Thyroid gland (tissue), 4 donors: ENCODE measurements at regions not wholly inside any gene's neighbourhood (a gene's known extent, or its start where the extent isn't known, plus 50 kb on each side); places are given as distances from the start of the nearest gene placed in this dataset.

Experiments
- DNase-seq, 2 donors: peaks; one replicate each; pipeline ENCODE4 v3.0.0-alpha.2; 2019
- H3K27ac ChIP-seq, 3 donors: fragments of 200-600 bp; sonication (generic); 1 replicate in 2 of 3; 2 replicates in 1 of 3; pipeline ENCODE4 v1.5.1; 2016 to 2019; ENCODE audit warnings: mild to moderate bottlenecking in 1 of 3, moderate library complexity in 1 of 3
- H3K27me3 ChIP-seq: fragments of 200-600 bp; sonication (generic); one replicate; pipeline ENCODE4 v1.5.1; 2019
- H3K36me3 ChIP-seq, 2 donors: fragments of 200-600 bp; sonication (generic); one replicate each; pipeline ENCODE4 v1.5.1; 2016 to 2019
- H3K4me1 ChIP-seq, 2 donors: fragments of 200-600 bp; sonication (generic); one replicate each; pipeline ENCODE4 v1.5.1; 2017 to 2019
- H3K4me3 ChIP-seq, 3 donors: fragments of 200-600 bp; sonication (generic); replicated peaks in 1 of 3; 1 replicate in 2 of 3; 2 replicates in 1 of 3; pipeline ENCODE4 v1.5.1; 2016; ENCODE audit warnings: mild to moderate bottlenecking in 1 of 3
- H3K9me3 ChIP-seq: fragments of 200-600 bp; sonication (generic); one replicate; pipeline ENCODE4 v1.5.1; 2017
- CTCF ChIP-seq, 6 experiments: fragments of 200-600 bp in 3 of 6; fragments of 450-650 bp in 3 of 6; sonication (generic) in 3 of 6; IDR thresholded peaks; one replicate each; pipeline ENCODE4 v1.5.1; 2016 to 2019; ENCODE audit warnings: antibody characterized with exemption in 6 of 6, mild to moderate bottlenecking in 2 of 6, inconsistent platforms in 1 of 6, moderate library complexity in 1 of 6
- POLR2A ChIP-seq, 2 donors: fragments of 450-650 bp; IDR thresholded peaks; one replicate each; pipeline ENCODE4 v1.6.1; 2017; ENCODE audit warnings: antibody characterized with exemption in 2 of 2, mild to moderate bottlenecking in 2 of 2, moderate library complexity in 1 of 2
- WGBS, 2 donors: methylation state at CpG; one replicate each; pipeline ENCODE4 v1.1.5; 2017; 5-methylcytosine and 5-hydroxymethylcytosine counted together
- intact Hi-C: fragments of 100-400 bp; cut with DNase I; formaldehyde crosslinking; loops from one replicate; pipeline ENCODE4 v1.15.1; 2023

- Histone ChIP-seq H3K4me1 (no peaks in the 10 kb centered on the region), H3K9me3 (no peaks in the 10 kb centered on the region), H3K27me3 (no peaks in the 10 kb centered on the region), H3K4me3 (no peak overlapping the region), H3K36me3 (no peaks in the 10 kb centered on the region), H3K27ac (no peak overlapping the region)
- 68 to 73% methylated on average over 5 of the region's 5 CpGs for WGBS, 2 donors
- intact Hi-C loops = no loop called here
- DNase-seq = no peak
- TF ChIP-seq POLR2A (IDR thresholded peaks at IDR 0.05) (no peak), CTCF (IDR thresholded peaks at IDR 0.05) (no peak)
Measured at GRCh38 chr5:175305251-175305650, 138.7 kb downstream of the DRD1 start.

- no peak for DNase-seq
- Histone ChIP-seq H3K27ac (no peak overlapping the region), H3K9me3 (no peaks in the 10 kb centered on the region), H3K4me1 (no peaks in the 10 kb centered on the region), H3K4me3 (no peak overlapping the region), H3K27me3 (no peaks in the 10 kb centered on the region), H3K36me3 (no peaks in the 10 kb centered on the region)
- 81 to 84% methylated on average over 4 of the region's 4 CpGs for WGBS, 2 donors
- intact Hi-C loops = no loop called here
- TF ChIP-seq POLR2A (IDR thresholded peaks at IDR 0.05) (no peak), CTCF (IDR thresholded peaks at IDR 0.05) (no peak)
Measured at GRCh38 chr5:175290379-175290778, 153.6 kb downstream of the DRD1 start.

GRCh38 chr5:175288048-175288621 is 155.8 kb downstream of the DRD1 start:
- intact Hi-C loops = no loop called here
- no peak overlapping the region for H3K27ac ChIP-seq
- H3K4me3 ChIP-seq = no peak overlapping the region
- H3K9me3 ChIP-seq = no peaks in the 10 kb centered on the region
- 35 to 56% methylated on average over 7 to 9 of the region's 9 CpGs for WGBS, 2 donors
- H3K36me3 ChIP-seq = no peaks in the 10 kb centered on the region
- DNase-seq = no peak
- TF ChIP-seq POLR2A (IDR thresholded peaks at IDR 0.05) (no peak), CTCF (IDR thresholded peaks at IDR 0.05) (no peak)
- H3K4me1 ChIP-seq = no peaks in the 10 kb centered on the region
- H3K27me3 ChIP-seq = no peaks in the 10 kb centered on the region

GRCh38 chr5:175286981-175287380 is 157.0 kb downstream of the DRD1 start:
- intact Hi-C loops = no loop called here
- no peaks in the 10 kb centered on the region for H3K4me1 ChIP-seq
- H3K36me3 ChIP-seq = no peaks in the 10 kb centered on the region
- TF ChIP-seq POLR2A (IDR thresholded peaks at IDR 0.05) = no peak
- TF ChIP-seq CTCF (IDR thresholded peaks at IDR 0.05) = no peak
- H3K9me3 ChIP-seq = no peaks in the 10 kb centered on the region
- no peak overlapping the region for H3K27ac ChIP-seq
- no peak for DNase-seq
- 93% methylated on average over 8 of the region's 8 CpGs for WGBS, 2 donors
- no peaks in the 10 kb centered on the region for H3K27me3 ChIP-seq
- no peak overlapping the region for H3K4me3 ChIP-seq

GRCh38 chr5:175285261-175285660 is 158.7 kb downstream of the DRD1 start:
- intact Hi-C loops = no loop called here
- Histone ChIP-seq H3K9me3 (no peaks in the 10 kb centered on the region), H3K36me3 (no peaks in the 10 kb centered on the region), H3K4me3 (no peak overlapping the region), H3K27me3 (no peaks in the 10 kb centered on the region), H3K27ac (no peak overlapping the region), H3K4me1 (no peaks in the 10 kb centered on the region)
- no peak for DNase-seq
- TF ChIP-seq POLR2A (IDR thresholded peaks at IDR 0.05) = no peak
- no peak for TF ChIP-seq CTCF (IDR thresholded peaks at IDR 0.05)
